ENCODE measurements at regions not wholly inside any gene's neighbourhood (a gene's known extent, or its start where the extent isn't known, plus 50 kb on each side); places are given as distances from the start of the nearest gene placed in this dataset.
"Not testable (repeated sequence)": the region's sequence is repeated elsewhere in the genome, so short reads cannot be mapped to it uniquely, and the experiment has no call there.

- FAIRE-seq = peak; percentile 96
These were observed 77.7 kb upstream of the SELENOP start for GRCh38 chr5:42889311-42889933.

GRCh38 chr5:42888771-42889170, 77.1 kb upstream of the SELENOP start:
- no peak for FAIRE-seq

GRCh38 chr5:42887575-42887974, 75.9 kb upstream of the SELENOP start:
- no peak for FAIRE-seq

- no peak for FAIRE-seq
These were observed 75.4 kb upstream of the SELENOP start for GRCh38 chr5:42887097-42887496.

- no peak for FAIRE-seq
These were observed 74.9 kb upstream of the SELENOP start for GRCh38 chr5:42886635-42887034.

- FAIRE-seq = no peak
These were observed 72.6 kb upstream of the SELENOP start for GRCh38 chr5:42884326-42884725.

GRCh38 chr5:42881416-42882117, 69.9 kb upstream of the SELENOP start:
- FAIRE-seq = no peak

GRCh38 chr5:42880496-42881150, 68.9 kb upstream of the SELENOP start:
- no peak for FAIRE-seq

- FAIRE-seq = no peak
These were observed 67.6 kb upstream of the SELENOP start for GRCh38 chr5:42879291-42879690.

- FAIRE-seq = no peak
These were observed 66.9 kb upstream of the SELENOP start for GRCh38 chr5:42878550-42878949.

GRCh38 chr5:42878041-42878440, 66.3 kb upstream of the SELENOP start:
- no peak for FAIRE-seq

GRCh38 chr5:42877431-42877830, 65.7 kb upstream of the SELENOP start:
- no peak for FAIRE-seq

- FAIRE-seq = no peak
These were observed 64.7 kb upstream of the SELENOP start for GRCh38 chr5:42876375-42876844.

- FAIRE-seq = no peak
These were observed 64.2 kb upstream of the SELENOP start for GRCh38 chr5:42875785-42876374.

GRCh38 chr5:42875211-42875610, 63.5 kb upstream of the SELENOP start:
- FAIRE-seq = no peak

- FAIRE-seq = no peak
These were observed 63.0 kb upstream of the SELENOP start for GRCh38 chr5:42874621-42875198.

GRCh38 chr5:42872865-42873264, 61.2 kb upstream of the SELENOP start:
- FAIRE-seq = no peak

GRCh38 chr5:42870882-42871418, 59.3 kb upstream of the SELENOP start:
- FAIRE-seq = no peak

- FAIRE-seq = not testable (repeated sequence)
These were observed 56.7 kb upstream of the SELENOP start for GRCh38 chr5:42868417-42868816.

GRCh38 chr5:42864749-42865148, 53.1 kb upstream of the SELENOP start:
- not testable (repeated sequence) for FAIRE-seq

Data from islet of Langerhans (tissue), 1 donor.